Loucy (cell line): ENCODE measurements at regions not wholly inside any gene's neighbourhood (a gene's known extent, or its start where the extent isn't known, plus 50 kb on each side); places are given as distances from the start of the nearest gene placed in this dataset.

Experiments
- H2AFZ ChIP-seq: fragments of 200-600 bp; sonication (generic); 2 replicates; pipeline ENCODE4 v1.6.0; 2016; ENCODE audit warnings: antibody characterized with exemption, mild to moderate bottlenecking, low read length, moderate library complexity
- H3F3A ChIP-seq: fragments of 200-600 bp; 2 replicates; pipeline ENCODE4 v1.6.0; 2016; ENCODE audit warnings: antibody characterized with exemption, low read depth, mild to moderate bottlenecking
- H3K27me3 ChIP-seq: fragments of 200-600 bp; sonication (generic); 2 replicates; pipeline ENCODE4 v1.6.1; 2014; ENCODE audit warnings: low read length, mild to moderate bottlenecking; ENCODE audit not compliant: insufficient read depth, poor library complexity, severe bottlenecking
- H3K36me3 ChIP-seq: fragments of 200-600 bp; sonication (generic); 2 replicates; pipeline ENCODE4 v1.6.1; 2016; ENCODE audit warnings: low read length; ENCODE audit not compliant: insufficient read depth
- H3K4me1 ChIP-seq: fragments of 200-600 bp; sonication (generic); 2 replicates; pipeline ENCODE4 v1.5.1; 2014; ENCODE audit warnings: low read length, mild to moderate bottlenecking; ENCODE audit not compliant: insufficient read depth, poor library complexity, severe bottlenecking
- H3K4me2 ChIP-seq: fragments of 200-600 bp; sonication (generic); 2 replicates; pipeline ENCODE4 v1.6.0; 2014; ENCODE audit warnings: antibody characterized with exemption, low read length, low read depth, mild to moderate bottlenecking; ENCODE audit not compliant: poor library complexity, severe bottlenecking
- H3K4me3 ChIP-seq: fragments of 200-600 bp; sonication (generic); 2 replicates; pipeline ENCODE4 v1.5.1; 2014; ENCODE audit warnings: low read length, mild to moderate bottlenecking, mixed read lengths; ENCODE audit not compliant: poor library complexity, severe bottlenecking
- H3K79me2 ChIP-seq: fragments of 200-600 bp; sonication (generic); 2 replicates; pipeline ENCODE4 v1.6.1; 2014; ENCODE audit warnings: low read length; ENCODE audit not compliant: insufficient read depth
- H3K9ac ChIP-seq: fragments of 200-600 bp; sonication (generic); 2 replicates; pipeline ENCODE4 v1.6.0; 2014; ENCODE audit warnings: mild to moderate bottlenecking, low read depth, low read length, moderate library complexity; ENCODE audit not compliant: poor library complexity, severe bottlenecking
- H3K9me2 ChIP-seq: fragments of 200-600 bp; sonication (generic); replicated peaks from 2 replicates; pipeline ENCODE4 v1.6.1; 2016; ENCODE audit warnings: low read depth, low read length, mixed read lengths
- H3K9me3 ChIP-seq: fragments of 200-600 bp; sonication (generic); 2 replicates; pipeline ENCODE4 v1.6.1; 2014; ENCODE audit warnings: mild to moderate bottlenecking, antibody characterized with exemption, low read length, low read depth; ENCODE audit not compliant: insufficient read depth
- H4K20me1 ChIP-seq: fragments of 200-600 bp; sonication (generic); 2 replicates; pipeline ENCODE4 v1.6.0; 2014; ENCODE audit warnings: antibody characterized with exemption, low read length, mild to moderate bottlenecking; ENCODE audit not compliant: insufficient read depth, poor library complexity, severe bottlenecking
- EZH2phosphoT487 ChIP-seq: fragments of 200-600 bp; IDR thresholded peaks from 2 replicates; pipeline ENCODE4 v1.6.1; 2018; ENCODE audit warnings: antibody characterized with exemption, mild to moderate bottlenecking, moderate library complexity, borderline replicate concordance
- TF ChIP-seq, protein P1 (sequence below): fragments of 200-600 bp; sonication (generic); conservative IDR thresholded peaks from 2 replicates; pipeline ENCODE4 v1.5.1; 2014; ENCODE audit warnings: mild to moderate bottlenecking, antibody characterized with exemption, low read length

DNA sequence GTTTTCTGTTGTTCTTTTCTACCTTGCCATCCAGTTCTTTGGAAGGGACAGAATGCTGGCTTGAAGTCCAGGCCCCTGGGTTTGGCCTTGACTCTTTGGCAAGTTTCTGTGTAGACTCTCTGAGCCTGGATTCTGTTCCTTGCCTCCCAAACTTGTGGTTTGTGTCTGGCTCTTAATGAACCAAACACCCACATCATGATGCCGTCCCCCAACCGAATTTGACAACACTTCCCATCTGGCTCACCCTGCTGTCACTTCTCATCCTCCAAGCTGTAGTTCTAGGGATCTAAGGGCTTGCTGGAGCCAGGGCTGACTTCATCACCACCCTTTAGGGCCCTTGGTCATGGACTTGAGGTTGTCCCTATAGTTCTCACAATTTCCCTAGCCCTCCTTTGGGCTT is 68.9 kb upstream of the CELF4 start:
- TF ChIP-seq, protein P1, sequence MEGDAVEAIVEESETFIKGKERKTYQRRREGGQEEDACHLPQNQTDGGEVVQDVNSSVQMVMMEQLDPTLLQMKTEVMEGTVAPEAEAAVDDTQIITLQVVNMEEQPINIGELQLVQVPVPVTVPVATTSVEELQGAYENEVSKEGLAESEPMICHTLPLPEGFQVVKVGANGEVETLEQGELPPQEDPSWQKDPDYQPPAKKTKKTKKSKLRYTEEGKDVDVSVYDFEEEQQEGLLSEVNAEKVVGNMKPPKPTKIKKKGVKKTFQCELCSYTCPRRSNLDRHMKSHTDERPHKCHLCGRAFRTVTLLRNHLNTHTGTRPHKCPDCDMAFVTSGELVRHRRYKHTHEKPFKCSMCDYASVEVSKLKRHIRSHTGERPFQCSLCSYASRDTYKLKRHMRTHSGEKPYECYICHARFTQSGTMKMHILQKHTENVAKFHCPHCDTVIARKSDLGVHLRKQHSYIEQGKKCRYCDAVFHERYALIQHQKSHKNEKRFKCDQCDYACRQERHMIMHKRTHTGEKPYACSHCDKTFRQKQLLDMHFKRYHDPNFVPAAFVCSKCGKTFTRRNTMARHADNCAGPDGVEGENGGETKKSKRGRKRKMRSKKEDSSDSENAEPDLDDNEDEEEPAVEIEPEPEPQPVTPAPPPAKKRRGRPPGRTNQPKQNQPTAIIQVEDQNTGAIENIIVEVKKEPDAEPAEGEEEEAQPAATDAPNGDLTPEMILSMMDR: no peak
- no peak for TF ChIP-seq EZH2phosphoT487
- no peaks in the 10 kb centered on the region for H3K36me3 ChIP-seq
- H3K79me2 ChIP-seq: no peaks in the 10 kb centered on the region
- no peak overlapping the region for H3K9ac ChIP-seq
- H3K9me2 ChIP-seq: no peaks in the 10 kb centered on the region
- H3K4me1 ChIP-seq: no peaks in the 10 kb centered on the region
- H3K4me2 ChIP-seq: no peak overlapping the region
- H3K27me3 ChIP-seq: no peaks in the 10 kb centered on the region
- no peak overlapping the region for H3K4me3 ChIP-seq
- no peaks in the 10 kb centered on the region for H3F3A ChIP-seq
- H3K9me3 ChIP-seq: no peaks in the 10 kb centered on the region; the same call in 1 of the 2 replicates
- no peaks in the 10 kb centered on the region for H4K20me1 ChIP-seq
- no peak overlapping the region for H2AFZ ChIP-seq

DNA sequence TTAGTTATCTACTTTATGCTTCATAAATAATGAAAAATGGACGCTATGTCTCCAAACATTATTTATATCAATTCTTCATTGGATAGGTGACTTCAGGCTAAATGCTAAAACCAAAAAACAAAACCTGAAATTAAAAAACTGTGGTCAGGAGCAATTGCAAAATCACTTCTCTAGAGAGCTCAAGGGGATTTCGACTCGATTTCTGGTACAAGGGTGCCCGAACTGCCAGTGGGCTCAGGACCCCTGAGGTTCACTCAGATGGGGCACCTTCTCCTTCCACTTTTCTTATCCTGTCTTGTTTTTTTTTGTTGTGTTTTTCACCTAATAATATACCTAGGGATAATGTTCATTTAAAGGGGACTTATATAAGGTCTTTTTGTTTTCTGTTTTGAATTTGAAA is 65.8 kb upstream of the CELF4 start:
- Histone ChIP-seq H3K4me3 (no peak overlapping the region), H2AFZ (no peak overlapping the region), H4K20me1 (no peaks in the 10 kb centered on the region), H3K9me2 (no peaks in the 10 kb centered on the region), H3K4me2 (no peak overlapping the region), H3K36me3 (no peaks in the 10 kb centered on the region), H3F3A (no peaks in the 10 kb centered on the region), H3K27me3 (no peaks in the 10 kb centered on the region), H3K9ac (no peak overlapping the region), H3K79me2 (no peaks in the 10 kb centered on the region), H3K4me1 (no peaks in the 10 kb centered on the region), H3K9me3 (no peaks in the 10 kb centered on the region; the same call in 1 of the 2 replicates)
- TF ChIP-seq, protein P1: no peak
- TF ChIP-seq EZH2phosphoT487: no peak

DNA sequence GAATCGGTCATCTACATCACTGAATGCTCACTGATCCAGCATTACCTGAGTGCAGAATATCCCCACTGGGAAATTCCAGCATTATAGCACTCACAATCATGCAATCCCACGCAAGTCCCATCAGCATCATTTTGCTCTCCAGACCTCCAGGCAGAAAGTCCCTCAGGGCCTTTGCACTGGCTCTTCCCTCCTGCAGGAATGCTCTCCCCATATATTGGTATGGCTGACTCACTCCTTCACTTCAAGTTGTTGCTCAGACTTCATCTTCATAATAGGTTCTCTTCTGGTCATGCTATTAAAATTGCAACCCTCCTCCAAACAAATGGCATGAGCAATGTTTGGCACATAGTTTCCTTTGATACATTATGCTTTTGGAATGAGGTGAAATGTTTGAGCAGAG is 64.7 kb upstream of the CELF4 start:
- H3K9me3 ChIP-seq: no peaks in the 10 kb centered on the region; the same call in 1 of the 2 replicates
- no peak overlapping the region for H3K9ac ChIP-seq
- H3K36me3 ChIP-seq: no peaks in the 10 kb centered on the region
- H3K79me2 ChIP-seq: no peaks in the 10 kb centered on the region
- H4K20me1 ChIP-seq: no peaks in the 10 kb centered on the region
- no peak overlapping the region for H3K4me3 ChIP-seq
- no peak overlapping the region for H2AFZ ChIP-seq
- H3K4me2 ChIP-seq: no peak overlapping the region
- H3K27me3 ChIP-seq: no peaks in the 10 kb centered on the region
- no peaks in the 10 kb centered on the region for H3K9me2 ChIP-seq
- no peaks in the 10 kb centered on the region for H3F3A ChIP-seq
- no peak for TF ChIP-seq EZH2phosphoT487
- TF ChIP-seq, protein P1: no peak
- H3K4me1 ChIP-seq: no peaks in the 10 kb centered on the region
